ENCODE measurements at regions not wholly inside any gene's neighbourhood (a gene's known extent, or its start where the extent isn't known, plus 50 kb on each side); places are given as distances from the start of the nearest gene placed in this dataset.

DNA sequence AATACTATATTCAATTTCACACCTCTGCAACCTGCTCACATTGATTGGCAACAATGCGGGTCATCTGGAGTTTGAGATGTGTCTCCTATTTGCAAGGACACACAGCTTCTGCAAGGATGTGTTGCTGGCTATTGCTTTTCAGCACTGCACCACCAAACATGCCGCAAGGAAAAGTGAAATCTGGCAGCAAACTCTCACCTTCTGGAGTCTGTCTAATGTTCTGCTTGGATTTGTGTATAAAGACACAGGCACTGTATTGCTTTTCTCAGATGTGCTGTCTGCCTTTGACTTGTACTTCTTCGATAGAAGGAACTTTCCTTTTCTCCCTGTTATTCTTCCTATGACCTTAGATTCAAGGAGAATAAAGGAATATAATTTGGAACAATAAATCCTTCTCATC is 138.6 kb upstream of the EPHA4 start:
- TF ChIP-seq, protein P1, sequence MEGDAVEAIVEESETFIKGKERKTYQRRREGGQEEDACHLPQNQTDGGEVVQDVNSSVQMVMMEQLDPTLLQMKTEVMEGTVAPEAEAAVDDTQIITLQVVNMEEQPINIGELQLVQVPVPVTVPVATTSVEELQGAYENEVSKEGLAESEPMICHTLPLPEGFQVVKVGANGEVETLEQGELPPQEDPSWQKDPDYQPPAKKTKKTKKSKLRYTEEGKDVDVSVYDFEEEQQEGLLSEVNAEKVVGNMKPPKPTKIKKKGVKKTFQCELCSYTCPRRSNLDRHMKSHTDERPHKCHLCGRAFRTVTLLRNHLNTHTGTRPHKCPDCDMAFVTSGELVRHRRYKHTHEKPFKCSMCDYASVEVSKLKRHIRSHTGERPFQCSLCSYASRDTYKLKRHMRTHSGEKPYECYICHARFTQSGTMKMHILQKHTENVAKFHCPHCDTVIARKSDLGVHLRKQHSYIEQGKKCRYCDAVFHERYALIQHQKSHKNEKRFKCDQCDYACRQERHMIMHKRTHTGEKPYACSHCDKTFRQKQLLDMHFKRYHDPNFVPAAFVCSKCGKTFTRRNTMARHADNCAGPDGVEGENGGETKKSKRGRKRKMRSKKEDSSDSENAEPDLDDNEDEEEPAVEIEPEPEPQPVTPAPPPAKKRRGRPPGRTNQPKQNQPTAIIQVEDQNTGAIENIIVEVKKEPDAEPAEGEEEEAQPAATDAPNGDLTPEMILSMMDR (conservative IDR thresholded peaks at IDR 0.05; ENCODE audit: low read depth, low read length): no peak
- no peak for TF ChIP-seq MAZ (IDR thresholded peaks at IDR 0.05; ENCODE audit: borderline replicate concordance, low read depth, low read length)
- TF ChIP-seq CHD1 (IDR thresholded peaks at IDR 0.05; ENCODE audit: low read depth, low read length): no peak
